Keratinocyte (primary cell): ENCODE measurements at regions not wholly inside any gene's neighbourhood (a gene's known extent, or its start where the extent isn't known, plus 50 kb on each side); places are given as distances from the start of the nearest gene placed in this dataset.

Source experiments
- EZH2 ChIP-seq: IDR thresholded peaks from one replicate; pipeline ENCODE4 v1.6.1; 2012; ENCODE audit warnings: inconsistent platforms, mild to moderate bottlenecking, low read length, moderate library complexity
- TF ChIP-seq, protein P1 (sequence below), 3 experiments: IDR thresholded peaks in 1 of 3; conservative IDR thresholded peaks in 1 of 3; optimal IDR thresholded peaks in 1 of 3; 2 replicates in 2 of 3; 3 replicates in 1 of 3; pipeline versions ENCODE3 to v1.5.1; 2011; ENCODE audit warnings: low read length in 3 of 3, mild to moderate bottlenecking in 3 of 3, moderate library complexity in 2 of 3, control low read depth in 1 of 3, inconsistent platforms in 1 of 3; ENCODE audit not compliant: insufficient read depth in 2 of 3; ENCODE audit errors: extremely low read depth in 1 of 3

DNA sequence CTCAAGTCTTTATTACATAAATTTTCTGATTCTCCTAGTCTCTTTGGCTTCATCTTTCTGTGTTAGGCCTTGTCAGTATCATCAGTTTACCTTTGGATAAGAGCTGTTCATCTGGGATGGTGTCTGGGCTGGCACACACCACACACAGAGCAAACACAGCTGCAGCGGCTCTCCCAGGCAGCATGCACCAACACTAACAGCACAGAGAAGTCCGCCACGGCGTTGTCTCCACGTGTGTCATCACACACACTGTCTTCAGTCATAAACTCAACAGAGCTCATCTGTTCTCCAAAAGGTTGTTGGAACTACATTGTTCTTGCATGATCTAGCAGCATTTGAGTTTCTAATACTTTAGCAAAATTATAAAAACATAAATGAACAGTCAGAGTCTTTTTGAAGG is 851.9 kb upstream of the FRG1 start:
- TF ChIP-seq, protein P1, sequence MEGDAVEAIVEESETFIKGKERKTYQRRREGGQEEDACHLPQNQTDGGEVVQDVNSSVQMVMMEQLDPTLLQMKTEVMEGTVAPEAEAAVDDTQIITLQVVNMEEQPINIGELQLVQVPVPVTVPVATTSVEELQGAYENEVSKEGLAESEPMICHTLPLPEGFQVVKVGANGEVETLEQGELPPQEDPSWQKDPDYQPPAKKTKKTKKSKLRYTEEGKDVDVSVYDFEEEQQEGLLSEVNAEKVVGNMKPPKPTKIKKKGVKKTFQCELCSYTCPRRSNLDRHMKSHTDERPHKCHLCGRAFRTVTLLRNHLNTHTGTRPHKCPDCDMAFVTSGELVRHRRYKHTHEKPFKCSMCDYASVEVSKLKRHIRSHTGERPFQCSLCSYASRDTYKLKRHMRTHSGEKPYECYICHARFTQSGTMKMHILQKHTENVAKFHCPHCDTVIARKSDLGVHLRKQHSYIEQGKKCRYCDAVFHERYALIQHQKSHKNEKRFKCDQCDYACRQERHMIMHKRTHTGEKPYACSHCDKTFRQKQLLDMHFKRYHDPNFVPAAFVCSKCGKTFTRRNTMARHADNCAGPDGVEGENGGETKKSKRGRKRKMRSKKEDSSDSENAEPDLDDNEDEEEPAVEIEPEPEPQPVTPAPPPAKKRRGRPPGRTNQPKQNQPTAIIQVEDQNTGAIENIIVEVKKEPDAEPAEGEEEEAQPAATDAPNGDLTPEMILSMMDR (optimal IDR thresholded peaks at IDR 0.05 in 1 of 3, IDR thresholded peaks at IDR 0.05 in 1 of 3, conservative IDR thresholded peaks at IDR 0.05 in 1 of 3; ENCODE audit: extremely low read depth in 1 of 3, insufficient read depth in 2 of 3, low read length in 3 of 3), result no peak
- no peak for TF ChIP-seq EZH2
